CD4-positive, alpha-beta T cell treated with Interleukin-15 for 4 hours (primary cell): ENCODE measurements at regions not wholly inside any gene's neighbourhood (a gene's known extent, or its start where the extent isn't known, plus 50 kb on each side); places are given as distances from the start of the nearest gene placed in this dataset.
"Not testable (repeated sequence)": the region's sequence is repeated elsewhere in the genome, so short reads cannot be mapped to it uniquely, and the experiment has no call there.

Experiments
- DNase-seq: peaks from one replicate; pipeline ENCODE4 v3.0.0-alpha.2; 2020; ENCODE audit warnings: low spot score

DNA sequence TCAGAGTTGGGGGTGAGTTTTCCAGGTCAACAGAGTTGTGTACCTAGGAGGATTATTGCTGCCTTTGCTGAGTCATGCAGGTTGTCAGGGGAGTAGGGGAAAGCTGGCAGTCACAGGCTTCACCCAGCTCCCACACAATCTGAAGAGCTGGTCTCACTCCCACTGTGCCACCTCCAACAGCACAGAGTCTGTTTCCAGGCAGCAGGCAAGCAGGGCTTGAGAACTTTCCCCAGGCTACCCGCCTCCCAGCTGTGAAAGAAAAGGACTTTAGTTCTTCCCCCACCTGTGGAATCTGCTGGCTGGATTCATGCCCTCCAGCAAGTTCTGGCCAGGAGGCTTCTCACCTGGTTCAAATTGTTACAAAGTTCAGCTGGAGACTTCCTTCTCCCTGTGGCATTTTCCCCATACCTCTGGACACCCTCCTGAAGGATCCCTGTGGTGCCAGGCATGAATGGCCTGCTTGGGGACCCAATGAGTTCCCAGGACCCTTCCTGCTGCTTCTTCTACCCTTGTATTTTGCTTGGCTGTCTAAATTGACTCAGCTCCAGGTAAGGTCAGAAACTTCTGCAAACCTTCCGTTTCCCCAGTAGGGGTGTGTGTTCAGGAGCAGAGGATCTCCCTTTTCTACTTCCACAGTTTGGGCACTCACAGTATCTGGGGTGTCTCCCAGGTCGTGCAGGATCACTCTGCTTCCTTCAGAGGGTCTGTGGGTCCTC is 378.1 kb upstream of the MAN1A1 start:
- DNase-seq, result no peak

GRCh38 chr6:119726912-119727311 is 377.4 kb upstream of the MAN1A1 start:
- DNase-seq, result not testable (repeated sequence)

- no peak for DNase-seq
Observed at GRCh38 chr6:119726086-119726485, 376.5 kb upstream of the MAN1A1 start.

DNA sequence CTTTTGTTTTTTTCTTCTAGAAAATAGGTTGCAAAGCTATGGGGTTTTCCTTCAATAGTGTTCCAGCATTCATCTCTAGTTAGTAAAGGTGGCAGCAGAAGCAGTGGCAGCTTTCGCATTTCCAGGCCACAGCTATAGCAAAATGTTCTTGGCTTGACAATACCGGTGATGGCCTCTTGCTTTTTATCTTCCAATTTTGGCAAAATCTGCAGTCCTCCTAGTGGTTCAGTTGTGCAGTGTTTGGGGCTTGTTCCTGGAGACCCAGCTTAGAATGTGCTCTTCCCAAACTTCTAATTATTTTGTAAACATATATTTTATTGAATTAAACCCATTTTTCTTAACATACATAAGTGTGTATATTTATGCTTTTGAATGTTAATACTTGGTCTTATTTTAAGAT is 370.6 kb upstream of the MAN1A1 start:
- no peak for DNase-seq

GRCh38 chr6:119717942-119718341 is 368.4 kb upstream of the MAN1A1 start:
- no peak for DNase-seq

DNA sequence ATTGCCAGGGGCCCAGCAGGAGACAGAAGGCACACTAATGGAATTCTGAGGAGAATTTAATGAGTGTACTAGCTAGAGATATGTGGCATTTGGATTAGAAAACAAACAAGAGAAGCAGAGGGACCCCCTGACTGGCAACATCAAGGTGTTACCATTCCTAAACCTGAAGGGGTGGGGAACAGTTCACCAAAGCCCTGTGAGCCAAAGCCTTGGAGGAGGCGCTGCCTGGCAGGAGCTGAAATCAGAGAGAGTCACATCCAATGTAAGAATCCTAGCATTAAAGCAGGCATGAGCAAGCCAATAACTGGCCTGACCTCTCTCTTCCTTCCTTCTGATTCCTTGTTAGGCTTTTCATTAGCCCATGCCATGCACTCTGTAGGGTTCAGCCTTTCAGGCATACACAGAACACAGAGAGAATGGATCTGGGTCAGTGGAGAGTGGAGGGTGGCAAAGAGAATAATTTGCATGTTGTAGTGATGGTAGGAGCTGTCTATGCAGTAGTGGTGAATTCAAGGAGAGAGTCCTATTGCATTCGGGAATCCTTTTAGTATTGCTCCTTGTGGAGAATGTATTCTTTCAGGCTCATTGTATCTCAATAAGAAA is 367.2 kb upstream of the MAN1A1 start:
- DNase-seq, result no peak

DNA sequence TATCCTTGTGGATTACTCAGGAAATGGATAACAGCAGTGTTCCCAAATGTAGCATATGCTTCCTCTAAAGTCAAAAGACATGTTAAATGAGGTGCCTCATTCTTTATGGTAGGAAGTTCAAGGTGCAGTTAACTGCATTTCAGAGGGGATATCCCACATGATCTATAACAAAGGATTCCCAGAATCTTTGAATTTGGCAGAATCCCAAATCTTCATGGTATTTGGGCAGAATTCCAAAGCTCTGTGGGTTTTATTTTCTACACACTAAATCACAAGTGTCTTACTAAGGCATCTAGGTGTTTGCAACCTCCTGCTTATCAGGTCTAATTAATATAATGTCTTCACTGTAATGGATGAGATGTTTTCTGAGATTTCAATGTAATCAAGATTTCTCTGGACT is 364.3 kb upstream of the MAN1A1 start:
- DNase-seq, result no peak

DNA sequence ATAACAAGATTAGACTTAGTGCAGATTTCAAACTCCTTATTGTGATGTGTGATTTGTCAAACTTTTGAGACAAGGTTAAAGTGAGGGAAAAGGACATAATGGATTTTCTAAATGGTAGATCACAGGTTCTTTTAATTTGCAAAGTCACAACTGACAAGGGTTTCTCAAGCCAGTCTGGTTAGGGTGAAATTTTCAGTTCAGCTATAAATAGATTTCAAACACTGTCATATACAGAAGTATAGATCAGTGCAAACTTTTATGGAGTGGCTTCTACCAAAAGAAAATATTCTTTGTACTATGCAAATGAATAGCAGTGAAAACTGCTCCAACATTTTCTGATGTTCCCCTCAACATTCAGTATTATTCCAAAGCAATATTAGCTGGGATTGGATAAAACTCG is 337.1 kb upstream of the MAN1A1 start:
- no peak for DNase-seq

DNA sequence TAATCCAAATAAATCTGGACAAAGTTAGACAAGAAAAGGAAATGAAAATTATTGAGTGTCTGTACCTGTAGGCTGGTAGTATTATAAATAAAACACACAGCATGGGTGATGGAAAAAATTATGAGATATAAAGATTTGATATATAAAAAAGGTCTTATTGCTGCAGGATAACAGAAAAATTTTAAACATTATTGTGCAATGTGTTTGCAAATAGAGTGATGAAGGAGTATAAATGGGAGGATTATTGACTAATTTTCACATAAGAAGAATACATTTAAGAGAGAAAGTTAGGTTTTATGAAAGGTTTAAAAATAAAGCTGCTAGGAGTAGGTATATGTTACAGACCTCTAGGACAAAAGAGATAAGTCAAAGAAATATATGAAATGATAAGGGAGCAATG is 336.7 kb upstream of the MAN1A1 start:
- DNase-seq, result no peak

- DNase-seq, result no peak
Observed at GRCh38 chr6:119683671-119684070, 334.1 kb upstream of the MAN1A1 start.

DNA sequence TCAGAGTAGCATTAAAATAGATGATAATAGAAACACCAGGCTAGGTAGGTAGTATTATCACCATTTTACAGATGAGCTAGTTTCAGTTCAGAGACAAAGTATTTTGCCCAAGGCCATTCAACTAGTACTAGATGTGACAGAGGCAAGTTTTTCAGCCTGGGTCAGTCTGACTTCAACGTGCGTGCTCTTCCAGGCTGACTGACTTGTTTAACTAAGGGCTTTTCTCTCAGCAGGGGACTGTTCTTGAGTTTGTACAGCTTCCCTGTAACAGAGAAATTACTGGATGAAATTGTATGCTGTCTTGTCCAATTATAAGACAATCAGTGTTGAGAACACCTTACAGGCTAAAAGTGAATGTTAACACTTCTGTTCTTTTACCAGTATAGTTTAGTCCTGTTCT is 333.5 kb upstream of the MAN1A1 start:
- no peak for DNase-seq

GRCh38 chr6:119678961-119679360 is 329.4 kb upstream of the MAN1A1 start:
- DNase-seq, result no peak

- no peak for DNase-seq
Observed at GRCh38 chr6:119677384-119677783, 327.8 kb upstream of the MAN1A1 start.

- DNase-seq, result no peak
Observed at GRCh38 chr6:119676961-119677360, 327.4 kb upstream of the MAN1A1 start.

- DNase-seq, result no peak
Observed at GRCh38 chr6:119676230-119676629, 326.7 kb upstream of the MAN1A1 start.

DNA sequence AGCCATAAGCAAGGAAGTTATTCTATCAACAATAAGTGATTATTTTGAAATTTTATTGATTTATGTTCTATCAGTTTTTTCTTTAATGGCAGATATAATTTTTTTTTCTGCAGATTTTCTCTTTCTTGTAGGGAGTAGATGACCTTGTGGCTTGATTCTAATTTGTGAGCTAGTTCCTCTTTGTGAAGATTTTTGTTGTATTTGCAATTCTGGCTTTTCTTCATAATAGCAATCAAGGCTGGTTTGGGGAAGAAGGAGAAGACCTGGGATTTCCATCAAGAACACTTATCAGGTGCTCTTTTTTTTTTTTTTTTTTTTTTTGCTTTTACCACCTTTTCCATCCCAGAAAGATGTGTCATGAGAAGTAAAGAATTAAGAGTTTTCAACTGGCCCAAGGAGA is 324.2 kb upstream of the MAN1A1 start:
- DNase-seq, result no peak

DNA sequence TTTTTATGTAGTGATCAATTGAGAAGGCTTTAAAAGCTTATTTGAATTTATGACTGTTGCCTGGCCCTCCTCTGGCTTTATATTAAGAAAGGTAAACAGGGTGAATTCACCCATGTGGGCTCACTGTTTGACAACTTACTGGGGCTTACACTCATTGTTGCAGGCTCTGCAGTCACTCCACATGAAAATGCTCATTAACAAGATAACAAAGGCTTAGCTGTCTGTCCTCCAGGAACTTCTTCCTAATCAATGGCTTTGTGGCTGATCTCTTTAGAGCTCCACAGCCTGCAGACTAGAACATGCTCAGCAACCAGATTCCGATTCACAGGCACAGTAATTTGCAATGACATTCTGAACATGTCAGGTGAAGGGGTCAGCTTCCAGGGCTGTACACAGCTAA is 323.2 kb upstream of the MAN1A1 start:
- no peak for DNase-seq

- no peak for DNase-seq
Observed at GRCh38 chr6:119671105-119671504, 321.5 kb upstream of the MAN1A1 start.

DNA sequence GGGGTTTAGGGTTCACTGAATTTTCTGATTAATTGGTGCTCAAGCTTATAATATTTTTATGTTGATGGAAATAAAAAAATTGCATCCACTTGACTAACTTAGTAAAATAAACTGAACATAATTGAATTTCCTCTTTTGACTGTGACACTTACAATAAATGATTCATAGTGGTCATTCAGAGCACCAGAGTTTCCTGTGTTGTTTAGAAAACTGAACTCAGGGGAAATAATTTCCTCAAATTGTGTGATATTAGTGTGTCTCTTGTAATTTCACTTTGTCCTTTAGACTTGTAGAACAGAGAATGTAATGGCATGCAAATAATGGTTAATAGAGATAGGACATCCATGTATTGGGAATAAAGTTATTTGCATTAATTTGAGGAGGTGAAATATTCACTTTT is 319.7 kb upstream of the MAN1A1 start:
- no peak for DNase-seq

- DNase-seq, result not testable (repeated sequence)
Observed at GRCh38 chr6:119665432-119665831, 315.9 kb upstream of the MAN1A1 start.

DNA sequence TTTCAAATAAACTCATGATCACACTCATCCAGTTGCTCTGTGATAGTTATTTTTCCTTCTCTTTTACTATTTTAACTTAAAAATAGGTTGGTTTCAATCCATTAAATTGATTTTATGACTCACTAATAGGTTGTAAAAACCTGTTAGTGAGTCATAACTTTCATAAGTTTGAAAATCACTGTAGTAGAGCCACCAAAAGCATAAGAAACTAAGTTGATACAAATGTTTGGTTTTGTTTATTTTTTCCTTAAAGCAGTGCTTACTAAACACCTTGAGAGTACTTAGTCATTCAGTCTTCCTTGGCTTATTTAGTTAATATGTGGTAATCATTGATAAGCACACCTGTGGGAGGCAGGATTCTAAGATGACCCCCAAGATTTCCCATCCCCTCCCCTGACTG is 312.1 kb upstream of the MAN1A1 start:
- DNase-seq, result no peak

- DNase-seq, result no peak
Observed at GRCh38 chr6:119661078-119661477, 311.5 kb upstream of the MAN1A1 start.

- no peak for DNase-seq
Observed at GRCh38 chr6:119658917-119659316, 309.4 kb upstream of the MAN1A1 start.

DNA sequence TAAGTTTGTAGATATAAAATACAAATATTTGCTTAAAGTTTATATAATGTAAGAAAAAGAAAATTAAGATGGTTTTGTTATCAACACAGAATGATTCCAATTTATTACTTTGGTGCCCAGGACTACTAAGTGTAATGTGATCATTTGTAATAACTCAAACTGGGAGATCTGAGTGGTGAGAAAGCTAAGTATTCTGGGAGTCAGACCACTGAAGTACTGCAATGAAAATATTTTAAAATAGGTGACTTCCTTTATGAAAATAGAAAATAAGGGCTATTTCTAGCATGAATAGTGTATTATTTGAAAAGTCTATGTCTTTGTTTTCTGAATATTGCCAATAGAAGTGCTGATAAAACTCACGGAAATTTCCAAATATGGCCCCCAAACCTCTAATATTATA is 305.6 kb upstream of the MAN1A1 start:
- DNase-seq, result no peak
